ENCODE measurements at regions not wholly inside any gene's neighbourhood (a gene's known extent, or its start where the extent isn't known, plus 50 kb on each side); places are given as distances from the start of the nearest gene placed in this dataset.

DNA sequence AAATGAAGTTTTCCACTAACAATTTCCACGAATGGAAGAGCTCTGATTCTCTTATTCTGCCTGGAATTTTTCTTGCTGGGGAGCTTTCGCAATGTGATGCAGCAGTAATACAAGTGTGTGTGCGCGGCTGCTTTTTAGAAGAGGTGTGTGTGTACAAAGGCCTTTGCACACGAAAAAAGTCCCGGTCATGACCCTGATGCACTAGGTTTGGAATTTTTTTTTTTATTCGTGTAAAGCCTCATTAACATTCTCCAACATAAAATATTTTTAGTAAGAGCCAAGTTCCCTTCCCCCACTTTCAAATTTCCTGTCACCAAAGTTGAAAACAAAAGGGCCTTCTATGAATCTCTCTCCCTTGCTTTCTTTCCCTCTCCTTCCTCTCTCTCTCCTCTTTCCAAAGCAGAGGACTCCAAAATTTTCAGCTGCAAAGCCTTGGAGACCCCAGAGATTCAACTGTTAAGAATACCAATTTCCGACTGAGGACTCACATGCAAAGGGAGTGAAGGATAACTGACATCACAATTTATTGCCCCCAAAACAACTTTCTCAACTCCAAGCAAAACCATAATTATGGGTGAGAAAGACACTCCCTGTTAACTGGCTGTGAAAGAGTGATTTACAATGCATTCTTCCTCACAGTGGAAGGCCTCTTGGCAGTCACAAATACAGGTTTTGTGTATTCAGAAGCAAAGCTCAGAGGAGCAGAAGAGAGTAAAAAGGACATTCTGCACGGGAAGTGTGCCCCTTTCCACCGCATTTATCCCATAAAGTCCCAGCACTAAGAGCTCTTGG is 421.2 kb upstream of the JARID2 start:
- no peak overlapping the region for H3K4me3 ChIP-seq (ENCODE audit: low read depth, low read length)
- TF ChIP-seq, protein P1, sequence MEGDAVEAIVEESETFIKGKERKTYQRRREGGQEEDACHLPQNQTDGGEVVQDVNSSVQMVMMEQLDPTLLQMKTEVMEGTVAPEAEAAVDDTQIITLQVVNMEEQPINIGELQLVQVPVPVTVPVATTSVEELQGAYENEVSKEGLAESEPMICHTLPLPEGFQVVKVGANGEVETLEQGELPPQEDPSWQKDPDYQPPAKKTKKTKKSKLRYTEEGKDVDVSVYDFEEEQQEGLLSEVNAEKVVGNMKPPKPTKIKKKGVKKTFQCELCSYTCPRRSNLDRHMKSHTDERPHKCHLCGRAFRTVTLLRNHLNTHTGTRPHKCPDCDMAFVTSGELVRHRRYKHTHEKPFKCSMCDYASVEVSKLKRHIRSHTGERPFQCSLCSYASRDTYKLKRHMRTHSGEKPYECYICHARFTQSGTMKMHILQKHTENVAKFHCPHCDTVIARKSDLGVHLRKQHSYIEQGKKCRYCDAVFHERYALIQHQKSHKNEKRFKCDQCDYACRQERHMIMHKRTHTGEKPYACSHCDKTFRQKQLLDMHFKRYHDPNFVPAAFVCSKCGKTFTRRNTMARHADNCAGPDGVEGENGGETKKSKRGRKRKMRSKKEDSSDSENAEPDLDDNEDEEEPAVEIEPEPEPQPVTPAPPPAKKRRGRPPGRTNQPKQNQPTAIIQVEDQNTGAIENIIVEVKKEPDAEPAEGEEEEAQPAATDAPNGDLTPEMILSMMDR (conservative IDR thresholded peaks at IDR 0.05; ENCODE audit: low read depth, low read length), result no peak
- DNase-seq (ENCODE audit: low read depth), result no peak

DNA sequence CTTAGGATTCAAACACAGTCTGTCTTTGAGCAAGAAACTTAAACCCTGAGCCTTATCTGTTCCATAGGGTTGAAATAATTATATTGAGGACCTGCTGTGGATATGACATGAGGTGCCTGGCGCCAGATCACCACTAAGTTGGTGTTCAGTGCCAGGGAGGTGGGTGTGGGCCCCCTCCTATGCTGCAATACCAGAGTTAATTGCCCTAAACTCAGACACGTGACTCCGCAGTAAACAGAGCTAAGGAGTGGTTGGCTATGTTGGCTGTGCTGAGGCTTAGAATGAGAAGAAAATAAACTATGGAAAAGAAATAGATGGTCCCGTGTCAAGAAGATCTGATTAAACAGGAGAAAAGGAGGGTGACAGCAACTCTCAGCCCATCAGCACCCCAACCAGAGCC is 419.4 kb upstream of the JARID2 start:
- no peak for DNase-seq (ENCODE audit: low read depth)
- TF ChIP-seq, protein P1 (conservative IDR thresholded peaks at IDR 0.05; ENCODE audit: low read depth, low read length), result no peak
- no peak overlapping the region for H3K4me3 ChIP-seq (ENCODE audit: low read depth, low read length)

DNA sequence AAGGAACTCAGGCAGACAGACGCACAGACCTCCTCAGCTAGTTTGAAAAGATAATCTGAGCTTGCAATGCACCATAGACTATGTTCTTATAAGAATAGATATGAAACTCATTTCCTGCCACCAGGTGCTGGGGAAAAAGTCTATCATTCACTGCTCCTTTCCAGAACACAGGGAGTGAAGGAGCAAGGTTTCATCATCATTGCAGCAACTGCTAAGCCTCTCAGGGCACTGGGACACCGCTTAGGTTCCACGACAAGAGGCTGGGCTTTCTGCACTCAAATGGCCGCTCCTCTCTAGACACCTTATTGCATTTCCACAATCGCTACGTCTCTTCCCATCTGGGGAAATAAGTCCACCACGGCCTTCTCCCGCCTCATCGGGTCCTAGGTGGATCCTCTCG is 418.5 kb upstream of the JARID2 start:
- H3K4me3 ChIP-seq (ENCODE audit: low read depth, low read length), result no peak overlapping the region
- TF ChIP-seq, protein P1 (conservative IDR thresholded peaks at IDR 0.05; ENCODE audit: low read depth, low read length), result no peak
- no peak for DNase-seq (ENCODE audit: low read depth)

DNA sequence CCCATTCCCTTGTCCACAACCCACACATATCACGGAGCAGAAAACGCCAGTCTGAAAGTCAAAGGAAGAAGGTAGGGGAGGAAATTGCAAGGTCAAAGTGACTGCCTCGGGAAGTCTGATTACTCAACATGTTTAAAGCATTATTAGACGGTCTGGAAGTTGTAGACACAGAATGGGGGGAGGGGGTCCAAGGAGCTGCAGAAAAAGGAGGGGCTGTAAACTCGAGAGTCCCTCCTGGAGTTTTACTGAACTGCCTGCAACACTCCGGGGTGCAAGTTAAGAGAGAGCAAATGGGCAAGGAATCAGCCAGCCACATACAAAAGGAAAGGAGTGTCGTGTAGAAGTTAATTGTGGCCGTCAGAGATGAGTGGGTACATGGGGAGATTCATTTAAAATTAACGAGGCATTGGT is 417.7 kb upstream of the JARID2 start:
- TF ChIP-seq, protein P1 (conservative IDR thresholded peaks at IDR 0.05; ENCODE audit: low read depth, low read length), result no peak
- no peak for DNase-seq (ENCODE audit: low read depth)
- no peak overlapping the region for H3K4me3 ChIP-seq (ENCODE audit: low read depth, low read length)

DNA sequence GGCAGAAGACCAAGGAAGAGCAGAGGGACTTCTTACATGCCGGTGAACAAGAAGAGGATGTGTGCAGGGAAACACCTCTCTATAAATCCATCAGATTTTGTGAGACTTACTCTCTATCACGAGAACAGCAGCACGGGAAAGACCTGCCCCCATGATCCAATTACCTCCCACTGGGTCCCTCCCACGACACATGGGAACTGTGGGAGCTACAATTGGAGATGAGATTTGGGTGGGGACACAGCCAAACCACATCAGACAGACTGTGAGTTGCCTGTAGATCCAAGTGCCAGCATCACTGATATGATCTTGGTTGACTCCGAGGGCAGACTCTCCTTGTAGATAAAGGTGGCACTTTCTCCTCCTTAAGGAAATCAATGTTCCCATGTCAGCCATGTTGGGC is 414.8 kb upstream of the JARID2 start:
- H3K4me3 ChIP-seq (ENCODE audit: low read depth, low read length), result no peak overlapping the region
- TF ChIP-seq, protein P1 (conservative IDR thresholded peaks at IDR 0.05; ENCODE audit: low read depth, low read length), result no peak
- DNase-seq (ENCODE audit: low read depth), result no peak

DNA sequence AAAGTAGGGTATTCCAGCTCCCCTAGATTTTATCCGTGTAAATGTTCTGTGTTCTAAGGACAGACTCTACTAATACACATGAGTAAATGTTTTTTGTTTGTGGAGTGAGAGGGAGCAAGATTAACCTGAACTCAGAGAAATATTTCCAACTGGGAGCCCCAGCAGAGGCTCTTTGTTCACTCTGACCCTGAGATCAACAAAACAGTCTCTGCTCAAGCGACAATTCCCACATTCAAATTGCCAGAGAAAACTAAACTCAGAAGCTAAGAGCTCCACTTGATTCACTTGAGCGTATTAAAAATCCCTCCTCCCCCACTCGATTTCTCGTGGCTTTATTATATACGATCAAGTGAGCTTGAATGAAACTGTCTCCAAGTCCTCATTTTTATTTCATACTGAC is 413.9 kb upstream of the JARID2 start:
- H3K4me3 ChIP-seq (ENCODE audit: low read depth, low read length), result no peak overlapping the region
- TF ChIP-seq, protein P1 (conservative IDR thresholded peaks at IDR 0.05; ENCODE audit: low read depth, low read length), result no peak
- no peak for DNase-seq (ENCODE audit: low read depth)

DNA sequence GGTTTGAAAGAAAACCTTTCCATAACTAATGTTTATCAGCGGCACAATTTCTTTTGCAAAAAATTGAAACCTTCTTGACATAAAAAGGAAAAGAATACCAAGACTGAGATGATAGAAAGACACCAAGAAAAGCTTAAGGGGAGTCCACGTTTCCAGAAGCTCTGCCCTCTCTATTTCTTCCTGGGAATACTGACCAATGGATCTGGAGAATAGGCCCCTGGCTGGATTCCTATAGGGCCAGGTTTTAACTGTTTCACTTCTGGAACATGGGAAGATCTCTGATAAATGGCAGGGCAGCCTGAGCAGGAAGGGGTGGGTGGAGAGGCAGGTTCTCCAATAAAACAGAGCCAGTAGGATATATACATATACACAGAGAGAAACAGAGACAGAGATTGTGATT is 413.4 kb upstream of the JARID2 start:
- no peak overlapping the region for H3K4me3 ChIP-seq (ENCODE audit: low read depth, low read length)
- TF ChIP-seq, protein P1 (conservative IDR thresholded peaks at IDR 0.05; ENCODE audit: low read depth, low read length), result no peak
- no peak for DNase-seq (ENCODE audit: low read depth)

All from epithelial cell of proximal tubule (primary cell).